WERI-Rb-1 (cell line): ENCODE measurements at regions not wholly inside any gene's neighbourhood (a gene's known extent, or its start where the extent isn't known, plus 50 kb on each side); places are given as distances from the start of the nearest gene placed in this dataset.

ENCODE experiments used
- DNase-seq: peaks from one replicate; pipeline ENCODE4 v3.0.0-alpha.2; 2020
- H3K27ac ChIP-seq: fragments of 250-450 bp; sonication (Bioruptor Pico); 2 replicates; pipeline ENCODE4 v1.5.1; 2020; ENCODE audit warnings: mild to moderate bottlenecking, moderate library complexity
- H3K27me3 ChIP-seq: fragments of 250-450 bp; sonication (Bioruptor Pico); 2 replicates; pipeline ENCODE4 v1.5.1; 2021; ENCODE audit warnings: mild to moderate bottlenecking, low read depth, moderate library complexity; ENCODE audit not compliant: insufficient read depth, severe bottlenecking
- H3K36me3 ChIP-seq: fragments of 250-450 bp; sonication (Bioruptor Pico); 2 replicates; pipeline ENCODE4 v1.5.1; 2020; ENCODE audit warnings: mild to moderate bottlenecking, moderate library complexity
- H3K4me3 ChIP-seq: 2 replicates; pipeline ENCODE4 v1.5.1; 2011; ENCODE audit warnings: low read depth, mild to moderate bottlenecking, control low read depth, low read length
- H3K9me3 ChIP-seq: fragments of 250-450 bp; sonication (Bioruptor Pico); 2 replicates; pipeline ENCODE4 v1.5.1; 2021; ENCODE audit warnings: mild to moderate bottlenecking, moderate library complexity; ENCODE audit not compliant: severe bottlenecking
- TF ChIP-seq, protein P1 (sequence below): IDR thresholded peaks from 2 replicates; pipeline ENCODE4 v1.5.1; 2011; ENCODE audit warnings: low read depth, mild to moderate bottlenecking, control low read depth, inconsistent platforms, low read length

DNA sequence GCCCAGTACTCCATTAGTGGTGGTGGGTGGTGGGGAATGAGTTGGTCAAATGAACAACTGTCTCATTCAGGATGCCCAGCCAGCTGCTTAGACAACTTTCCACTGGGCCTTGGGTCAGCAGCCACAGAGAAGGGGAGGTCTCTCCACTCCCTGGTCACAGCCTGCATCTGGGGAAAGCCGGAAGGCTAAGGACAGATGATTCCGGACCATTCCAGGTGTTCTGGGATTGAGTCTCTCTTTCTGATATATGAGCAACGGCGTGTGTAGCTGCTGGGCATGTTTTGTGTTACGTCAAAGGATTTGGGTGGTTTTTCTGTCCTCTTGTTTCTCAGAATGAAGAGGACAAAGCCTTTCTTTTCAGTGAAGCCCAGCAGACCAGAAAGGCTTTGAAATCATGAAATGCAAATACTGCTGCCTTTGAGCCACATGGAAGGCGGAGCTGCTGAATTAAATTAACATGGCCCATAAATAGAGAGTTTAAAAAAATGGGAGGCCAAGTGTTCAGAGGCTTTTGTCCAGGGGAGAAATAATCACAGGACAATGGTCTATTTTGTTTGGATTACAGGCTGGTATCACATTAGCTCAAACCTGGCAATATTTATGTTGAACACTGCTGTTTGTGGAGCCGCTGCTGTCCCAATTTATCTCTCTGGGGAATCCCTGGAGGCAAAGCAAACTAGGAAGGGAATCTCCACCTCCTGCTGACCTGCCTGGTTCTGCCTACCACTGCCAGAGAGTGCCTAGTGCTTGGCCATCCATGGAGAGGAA, 234.4 kb upstream of the E2F8 start:
- TF ChIP-seq, protein P1, sequence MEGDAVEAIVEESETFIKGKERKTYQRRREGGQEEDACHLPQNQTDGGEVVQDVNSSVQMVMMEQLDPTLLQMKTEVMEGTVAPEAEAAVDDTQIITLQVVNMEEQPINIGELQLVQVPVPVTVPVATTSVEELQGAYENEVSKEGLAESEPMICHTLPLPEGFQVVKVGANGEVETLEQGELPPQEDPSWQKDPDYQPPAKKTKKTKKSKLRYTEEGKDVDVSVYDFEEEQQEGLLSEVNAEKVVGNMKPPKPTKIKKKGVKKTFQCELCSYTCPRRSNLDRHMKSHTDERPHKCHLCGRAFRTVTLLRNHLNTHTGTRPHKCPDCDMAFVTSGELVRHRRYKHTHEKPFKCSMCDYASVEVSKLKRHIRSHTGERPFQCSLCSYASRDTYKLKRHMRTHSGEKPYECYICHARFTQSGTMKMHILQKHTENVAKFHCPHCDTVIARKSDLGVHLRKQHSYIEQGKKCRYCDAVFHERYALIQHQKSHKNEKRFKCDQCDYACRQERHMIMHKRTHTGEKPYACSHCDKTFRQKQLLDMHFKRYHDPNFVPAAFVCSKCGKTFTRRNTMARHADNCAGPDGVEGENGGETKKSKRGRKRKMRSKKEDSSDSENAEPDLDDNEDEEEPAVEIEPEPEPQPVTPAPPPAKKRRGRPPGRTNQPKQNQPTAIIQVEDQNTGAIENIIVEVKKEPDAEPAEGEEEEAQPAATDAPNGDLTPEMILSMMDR, result no peak
- H3K4me3 ChIP-seq, result no peak overlapping the region
- H3K27me3 ChIP-seq, result peaks cover 31% of the 10 kb centered on the region
- H3K9me3 ChIP-seq, result no peaks in the 10 kb centered on the region
- H3K27ac ChIP-seq, result no peak overlapping the region
- DNase-seq, result no peak
- no peaks in the 10 kb centered on the region for H3K36me3 ChIP-seq

DNA sequence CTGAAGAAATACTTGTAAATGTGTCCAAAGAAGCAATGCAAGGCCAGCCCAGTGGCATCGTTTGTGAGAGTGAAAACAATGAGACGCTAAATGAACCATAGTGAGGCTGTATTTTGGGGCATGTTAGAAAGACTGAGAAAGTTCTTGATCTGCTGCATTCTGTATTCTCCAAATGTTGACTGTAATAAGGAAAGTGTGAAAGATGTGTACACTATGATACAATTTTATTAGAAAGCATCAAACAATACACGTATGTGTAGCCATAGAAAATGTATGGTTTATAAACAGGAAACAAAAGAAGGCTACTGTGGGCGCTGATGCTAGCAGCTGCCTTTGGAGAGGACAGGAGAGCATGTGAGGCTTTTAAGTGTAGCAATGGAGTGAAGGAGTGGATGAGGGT, 233.5 kb upstream of the E2F8 start:
- H3K27ac ChIP-seq, result no peak overlapping the region
- H3K9me3 ChIP-seq, result no peaks in the 10 kb centered on the region
- H3K36me3 ChIP-seq, result no peaks in the 10 kb centered on the region
- peaks cover 33% of the 10 kb centered on the region for H3K27me3 ChIP-seq
- TF ChIP-seq, protein P1, result no peak
- no peak overlapping the region for H3K4me3 ChIP-seq
- no peak for DNase-seq

DNA sequence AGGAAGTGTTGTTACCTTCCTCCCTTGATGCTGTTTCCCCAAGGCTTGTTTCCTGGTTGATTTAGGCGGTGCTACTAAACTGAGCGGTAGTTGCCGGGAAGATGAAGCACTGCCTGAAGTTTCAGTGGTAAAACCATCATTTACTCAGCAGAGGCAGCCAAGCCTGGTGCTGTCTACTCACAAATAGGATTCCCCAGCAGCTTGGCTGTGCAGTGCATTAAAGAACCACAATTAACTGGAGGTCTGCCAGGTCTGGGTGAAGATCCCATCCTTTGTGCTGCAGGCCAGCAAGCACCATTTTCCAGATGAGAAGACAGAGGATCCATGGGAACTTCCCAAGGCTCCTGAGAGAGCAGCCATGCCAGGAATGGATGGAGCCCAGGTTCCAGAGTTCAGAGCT, 231.9 kb upstream of the E2F8 start:
- no peaks in the 10 kb centered on the region for H3K9me3 ChIP-seq
- no peak overlapping the region for H3K4me3 ChIP-seq
- TF ChIP-seq, protein P1, result no peak
- no peaks in the 10 kb centered on the region for H3K36me3 ChIP-seq
- DNase-seq, result no peak
- H3K27ac ChIP-seq, result no peak overlapping the region
- H3K27me3 ChIP-seq, result peaks cover 24% of the 10 kb centered on the region

DNA sequence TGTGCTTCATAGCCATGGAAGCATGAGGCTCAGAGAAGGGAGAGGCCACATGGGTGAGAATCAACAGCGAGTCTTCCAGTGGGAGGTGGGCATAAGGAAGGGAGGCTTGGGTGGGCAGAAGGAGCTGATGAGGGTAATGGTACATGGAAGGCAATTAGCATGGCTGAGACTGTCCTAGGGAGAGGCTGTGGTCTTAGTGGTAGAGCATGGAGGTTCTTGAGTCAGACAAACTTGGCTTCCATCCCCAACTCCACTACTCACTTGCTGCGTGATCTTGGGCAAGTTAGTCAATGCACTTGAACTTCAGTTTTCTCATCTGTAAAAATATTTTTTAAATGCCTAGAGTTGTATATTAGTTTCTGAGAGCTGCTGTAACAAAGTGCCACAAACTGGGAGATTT, 227.2 kb upstream of the E2F8 start:
- H3K4me3 ChIP-seq, result no peak overlapping the region
- DNase-seq, result no peak
- TF ChIP-seq, protein P1, result no peak
- peaks cover 23% of the 10 kb centered on the region for H3K27me3 ChIP-seq
- H3K27ac ChIP-seq, result no peak overlapping the region
- H3K36me3 ChIP-seq, result no peaks in the 10 kb centered on the region
- H3K9me3 ChIP-seq, result no peaks in the 10 kb centered on the region

DNA sequence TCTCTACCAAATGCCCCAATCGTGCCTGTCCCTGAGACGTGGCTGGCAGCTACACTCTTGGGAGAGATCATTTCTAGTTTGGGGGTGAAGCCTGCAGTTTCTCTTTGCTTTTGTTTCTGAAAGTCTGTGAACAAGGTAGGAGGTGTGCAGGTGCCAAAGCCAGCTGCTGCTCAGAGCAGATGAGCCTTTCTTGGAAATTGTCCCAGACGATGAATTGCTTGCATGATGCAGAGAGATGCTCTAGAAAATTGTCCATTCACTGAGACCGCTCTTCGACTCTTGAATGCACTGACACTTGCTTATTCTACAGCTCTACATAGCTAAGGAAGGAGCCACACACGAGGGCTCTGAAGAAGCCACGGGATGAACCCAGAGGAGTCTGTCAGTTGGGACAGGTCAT, 225.6 kb upstream of the E2F8 start:
- Histone ChIP-seq H3K9me3 (no peaks in the 10 kb centered on the region), H3K27me3 (peaks cover 21% of the 10 kb centered on the region), H3K27ac (no peak overlapping the region), H3K36me3 (no peaks in the 10 kb centered on the region), H3K4me3 (no peak overlapping the region)
- DNase-seq, result no peak
- TF ChIP-seq, protein P1, result no peak

DNA sequence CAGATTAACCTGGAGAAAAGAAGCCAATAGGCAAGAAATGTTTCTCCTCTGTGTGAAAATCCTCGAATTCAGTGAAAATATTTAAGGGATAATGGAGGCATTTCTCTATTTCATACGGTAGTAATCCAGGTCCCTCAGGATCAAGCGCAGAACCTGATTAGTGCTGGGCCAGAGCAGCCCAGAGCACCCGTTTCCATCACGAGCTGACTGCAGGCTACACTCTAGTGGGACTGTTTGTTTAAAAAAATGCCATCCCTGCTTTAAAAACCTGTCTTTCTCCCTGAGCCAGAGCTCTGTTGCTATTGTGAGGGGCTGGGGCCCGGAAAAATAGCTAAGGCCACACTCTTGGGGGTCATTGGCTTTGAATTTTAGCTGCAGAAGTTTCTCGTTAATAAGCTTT, 223.2 kb upstream of the E2F8 start:
- H3K9me3 ChIP-seq, result no peaks in the 10 kb centered on the region
- TF ChIP-seq, protein P1, result no peak
- H3K36me3 ChIP-seq, result no peaks in the 10 kb centered on the region
- no peak overlapping the region for H3K27ac ChIP-seq
- no peak overlapping the region for H3K4me3 ChIP-seq
- DNase-seq, result no peak
- H3K27me3 ChIP-seq, result peaks cover 16% of the 10 kb centered on the region
